ENCODE measurements at regions not wholly inside any gene's neighbourhood (a gene's known extent, or its start where the extent isn't known, plus 50 kb on each side); places are given as distances from the start of the nearest gene placed in this dataset.

DNA sequence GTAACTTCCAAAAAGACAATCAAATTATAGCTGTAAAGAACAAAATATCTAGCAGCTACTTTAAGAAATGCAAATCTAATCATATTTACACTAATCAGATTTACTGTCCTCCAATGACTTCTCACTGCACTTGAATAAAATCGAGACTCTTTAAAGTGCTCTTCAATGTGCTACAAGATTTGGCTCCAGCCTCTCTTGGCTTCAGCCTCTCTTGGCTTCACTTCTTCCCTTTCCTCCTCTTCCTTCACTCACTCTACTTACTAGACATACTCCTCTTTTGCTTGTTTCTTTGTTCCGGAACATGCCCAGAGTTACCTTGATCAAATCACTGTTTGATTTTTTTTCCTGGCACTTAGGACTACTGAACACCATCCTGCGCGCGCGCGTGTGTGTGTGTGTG is 495.4 kb downstream of the LMO7 start:
- no peak for DNase-seq (ENCODE audit: low spot score in 2 of 2)
- Histone ChIP-seq H3K4me1 (no peaks in the 10 kb centered on the region), H3K9me3 (no peaks in the 10 kb centered on the region), H3K27ac (no peak overlapping the region), H3K36me3 (no peaks in the 10 kb centered on the region), H3K4me3 (no peak overlapping the region), H3K27me3 (no peaks in the 10 kb centered on the region)
- TF ChIP-seq, protein P1, sequence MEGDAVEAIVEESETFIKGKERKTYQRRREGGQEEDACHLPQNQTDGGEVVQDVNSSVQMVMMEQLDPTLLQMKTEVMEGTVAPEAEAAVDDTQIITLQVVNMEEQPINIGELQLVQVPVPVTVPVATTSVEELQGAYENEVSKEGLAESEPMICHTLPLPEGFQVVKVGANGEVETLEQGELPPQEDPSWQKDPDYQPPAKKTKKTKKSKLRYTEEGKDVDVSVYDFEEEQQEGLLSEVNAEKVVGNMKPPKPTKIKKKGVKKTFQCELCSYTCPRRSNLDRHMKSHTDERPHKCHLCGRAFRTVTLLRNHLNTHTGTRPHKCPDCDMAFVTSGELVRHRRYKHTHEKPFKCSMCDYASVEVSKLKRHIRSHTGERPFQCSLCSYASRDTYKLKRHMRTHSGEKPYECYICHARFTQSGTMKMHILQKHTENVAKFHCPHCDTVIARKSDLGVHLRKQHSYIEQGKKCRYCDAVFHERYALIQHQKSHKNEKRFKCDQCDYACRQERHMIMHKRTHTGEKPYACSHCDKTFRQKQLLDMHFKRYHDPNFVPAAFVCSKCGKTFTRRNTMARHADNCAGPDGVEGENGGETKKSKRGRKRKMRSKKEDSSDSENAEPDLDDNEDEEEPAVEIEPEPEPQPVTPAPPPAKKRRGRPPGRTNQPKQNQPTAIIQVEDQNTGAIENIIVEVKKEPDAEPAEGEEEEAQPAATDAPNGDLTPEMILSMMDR (IDR thresholded peaks at IDR 0.05), result no peak
- intact Hi-C loops (cut with DNase I), result no loop called here

GRCh38 chr13:76129305-76130000 is 493.3 kb downstream of the LMO7 start:
- H3K9me3 ChIP-seq, result peaks cover 2 to 5% of the 10 kb centered on the region in 2 donors
- no peak overlapping the region for H3K4me3 ChIP-seq
- H3K4me1 ChIP-seq, result no peaks in the 10 kb centered on the region
- H3K27ac ChIP-seq, result no peak overlapping the region
- intact Hi-C loops (cut with DNase I), result no loop called here
- no peaks in the 10 kb centered on the region for H3K36me3 ChIP-seq
- TF ChIP-seq, protein P1 (IDR thresholded peaks at IDR 0.05), result no peak
- DNase-seq (ENCODE audit: low spot score in 2 of 2), result no peak
- H3K27me3 ChIP-seq, result no peaks in the 10 kb centered on the region

- intact Hi-C loops (cut with DNase I), result no loop called here
- H3K27me3 ChIP-seq, result no peaks in the 10 kb centered on the region
- TF ChIP-seq, protein P1 (IDR thresholded peaks at IDR 0.05), result no peak
Measured at GRCh38 chr13:76127922-76128321, 491.8 kb downstream of the LMO7 start.

DNA sequence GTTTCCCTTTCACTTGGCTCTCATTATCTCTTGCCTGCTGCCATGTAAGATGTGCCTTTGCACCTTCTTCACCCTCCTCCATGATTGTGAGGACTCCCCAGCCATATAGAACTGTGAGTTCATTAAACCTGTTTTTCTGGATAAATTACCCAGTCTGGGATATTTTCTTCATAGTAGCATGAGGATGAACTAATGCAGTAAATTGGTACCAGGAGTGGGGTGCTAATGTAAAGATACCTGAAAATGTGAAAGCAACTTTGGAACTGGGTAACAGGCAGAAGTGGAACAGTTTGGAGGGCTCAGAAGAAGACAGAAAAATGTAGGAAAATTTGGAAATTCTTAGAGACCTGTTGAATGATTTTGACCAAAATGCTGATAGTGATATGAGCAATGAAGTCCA is 487.4 kb downstream of the LMO7 start:
- Histone ChIP-seq H3K4me3 (no peak overlapping the region), H3K27ac (no peak overlapping the region), H3K36me3 (no peaks in the 10 kb centered on the region), H3K4me1 (no peaks in the 10 kb centered on the region), H3K9me3 (peaks cover 11 to 25% of the 10 kb centered on the region in 2 donors), H3K27me3 (no peaks in the 10 kb centered on the region)
- intact Hi-C loops (cut with DNase I), result no loop called here
- no peak for DNase-seq (ENCODE audit: low spot score in 2 of 2)
- TF ChIP-seq, protein P1 (IDR thresholded peaks at IDR 0.05), result no peak

More at GRCh38 chr13:76127922-76128321, 491.8 kb downstream of the LMO7 start:
- H3K4me1 ChIP-seq, result no peaks in the 10 kb centered on the region
- H3K36me3 ChIP-seq, result no peaks in the 10 kb centered on the region
- peaks cover 11 to 20% of the 10 kb centered on the region in 2 donors for H3K9me3 ChIP-seq
- no peak overlapping the region for H3K27ac ChIP-seq
- H3K4me3 ChIP-seq, result no peak overlapping the region
- DNase-seq (ENCODE audit: low spot score in 2 of 2), result no peak

DNA sequence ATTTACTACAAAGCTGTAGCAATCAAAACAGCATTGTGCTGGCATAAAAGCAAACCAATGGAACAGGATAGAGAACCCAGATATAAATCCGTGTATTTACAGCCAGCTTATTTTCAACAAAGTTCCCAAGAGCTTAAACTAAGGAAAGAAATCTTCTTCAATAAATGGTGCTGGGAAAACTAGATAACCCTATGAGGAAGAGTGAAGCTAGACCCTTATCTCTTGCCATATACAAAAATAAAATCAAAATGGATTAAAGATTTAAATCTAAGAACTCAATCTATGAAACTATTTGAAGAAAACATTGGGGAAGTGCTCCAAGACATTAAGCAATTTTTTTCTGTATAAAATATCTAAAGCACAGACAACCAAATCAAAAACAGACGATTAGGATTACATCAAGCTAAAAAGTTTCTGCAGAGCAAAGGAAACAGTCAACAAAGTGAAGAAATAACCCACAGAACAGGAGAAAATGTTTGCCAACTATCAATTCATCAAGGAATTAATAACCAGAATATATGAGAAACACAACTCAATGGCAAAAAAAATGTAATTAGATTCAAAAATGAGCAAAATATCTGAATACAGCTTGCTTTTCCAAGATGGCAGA is 480.7 kb downstream of the LMO7 start:
- no peaks in the 10 kb centered on the region for H3K27me3 ChIP-seq
- no peak overlapping the region for H3K27ac ChIP-seq
- no peak for DNase-seq (ENCODE audit: low spot score in 2 of 2)
- no peaks in the 10 kb centered on the region for H3K9me3 ChIP-seq
- H3K36me3 ChIP-seq, result no peaks in the 10 kb centered on the region
- intact Hi-C loops (cut with DNase I), result no loop called here
- no peaks in the 10 kb centered on the region for H3K4me1 ChIP-seq
- no peak overlapping the region for H3K4me3 ChIP-seq
- TF ChIP-seq, protein P1 (IDR thresholded peaks at IDR 0.05), result no peak

Data from ascending aorta (tissue), 2 donors.